ENCODE measurements at regions not wholly inside any gene's neighbourhood (a gene's known extent, or its start where the extent isn't known, plus 50 kb on each side); places are given as distances from the start of the nearest gene placed in this dataset.
"Not testable (repeated sequence)": the region's sequence is repeated elsewhere in the genome, so short reads cannot be mapped to it uniquely, and the experiment has no call there.

DNA sequence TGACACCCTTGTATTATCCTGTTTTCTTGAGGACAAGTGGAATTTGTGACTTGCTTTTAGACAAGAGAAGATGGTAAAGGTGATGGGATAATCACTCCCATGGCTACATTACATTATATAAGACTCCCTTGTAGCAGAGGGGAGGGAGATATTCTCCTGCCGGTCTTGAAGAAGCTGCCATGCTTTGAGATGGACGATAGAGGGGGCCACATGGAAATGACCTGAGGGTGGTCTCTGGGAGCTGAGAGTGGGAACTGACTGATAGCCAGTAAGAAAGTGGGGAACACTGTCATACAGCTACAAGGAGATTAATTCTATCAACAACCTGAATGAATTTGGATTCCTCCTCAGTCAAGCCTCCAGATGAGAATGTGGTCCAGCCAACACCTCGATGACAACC, 540.1 kb downstream of the NTRK3 start:
- DNase-seq = no peak
- Mint-ChIP-seq H3K4me1 (no peaks in the 10 kb centered on the region), H3K9me3 (no peaks in the 10 kb centered on the region), H3K27ac (no peak overlapping the region), H3K27me3 (peaks cover 17% of the 10 kb centered on the region), H3K4me3 (no peak overlapping the region)
- no peak for ATAC-seq

- H3K27ac Mint-ChIP-seq = no peak overlapping the region
- no peaks in the 10 kb centered on the region for H3K4me1 Mint-ChIP-seq
- H3K27me3 Mint-ChIP-seq = peaks cover 8% of the 10 kb centered on the region
- H3K9me3 Mint-ChIP-seq = no peaks in the 10 kb centered on the region
- DNase-seq = no peak
- no peak for ATAC-seq
- no peak overlapping the region for H3K4me3 Mint-ChIP-seq
These were observed 541.3 kb downstream of the NTRK3 start for GRCh38 chr15:87715252-87715651.

- ATAC-seq (peak; percentile 46), DNase-seq (no peak)
- H3K4me1 Mint-ChIP-seq = no peaks in the 10 kb centered on the region
- H3K9me3 Mint-ChIP-seq = no peaks in the 10 kb centered on the region
- no peak overlapping the region for H3K27ac Mint-ChIP-seq
- H3K27me3 Mint-ChIP-seq = no peaks in the 10 kb centered on the region
- H3K4me3 Mint-ChIP-seq = no peak overlapping the region
These were observed 543.1 kb downstream of the NTRK3 start for GRCh38 chr15:87713475-87713879.

GRCh38 chr15:87712211-87712610, 544.3 kb downstream of the NTRK3 start:
- DNase-seq = no peak
- Mint-ChIP-seq H3K27me3 (no peaks in the 10 kb centered on the region), H3K27ac (no peak overlapping the region), H3K4me3 (no peak overlapping the region), H3K4me1 (no peaks in the 10 kb centered on the region), H3K9me3 (no peaks in the 10 kb centered on the region)
- ATAC-seq = no peak

DNA sequence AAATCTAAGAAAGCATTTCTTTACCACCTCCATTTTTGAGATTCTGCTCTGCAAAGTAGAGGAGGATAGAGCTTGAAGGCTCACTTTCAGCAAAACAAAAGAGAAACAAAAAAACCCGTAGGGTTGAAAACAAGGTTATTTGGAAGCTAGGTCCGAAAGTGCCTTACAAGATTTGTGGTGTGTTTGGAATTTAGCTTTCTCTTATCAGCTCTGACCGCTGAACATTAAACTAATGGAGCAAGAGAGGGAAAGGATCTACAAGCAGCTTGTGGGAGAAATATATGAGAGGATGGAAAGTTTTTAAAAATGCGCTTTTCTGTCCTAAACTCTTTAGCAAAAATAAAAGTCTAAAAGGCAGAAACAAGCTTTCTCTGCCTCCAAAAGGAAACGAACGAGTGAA, 545.5 kb downstream of the NTRK3 start:
- Mint-ChIP-seq H3K4me3 (no peak overlapping the region), H3K9me3 (no peaks in the 10 kb centered on the region), H3K27ac (no peak overlapping the region), H3K4me1 (no peaks in the 10 kb centered on the region), H3K27me3 (no peaks in the 10 kb centered on the region)
- ATAC-seq = no peak
- no peak for DNase-seq

- DNase-seq = no peak
- H3K27me3 Mint-ChIP-seq = no peaks in the 10 kb centered on the region
- ATAC-seq = no peak
- H3K4me3 Mint-ChIP-seq = no peak overlapping the region
- H3K4me1 Mint-ChIP-seq = no peaks in the 10 kb centered on the region
- no peaks in the 10 kb centered on the region for H3K9me3 Mint-ChIP-seq
- H3K27ac Mint-ChIP-seq = no peak overlapping the region
These were observed 546.1 kb downstream of the NTRK3 start for GRCh38 chr15:87710406-87710805.

GRCh38 chr15:87707566-87708130, 548.9 kb downstream of the NTRK3 start:
- H3K9me3 Mint-ChIP-seq = no peaks in the 10 kb centered on the region
- ATAC-seq (no peak), DNase-seq (no peak)
- peak overlapping the region in 1 of 2 donors; percentile 30 for H3K27ac Mint-ChIP-seq
- no peak overlapping the region for H3K4me3 Mint-ChIP-seq
- no peaks in the 10 kb centered on the region for H3K27me3 Mint-ChIP-seq
- no peaks in the 10 kb centered on the region for H3K4me1 Mint-ChIP-seq

DNA sequence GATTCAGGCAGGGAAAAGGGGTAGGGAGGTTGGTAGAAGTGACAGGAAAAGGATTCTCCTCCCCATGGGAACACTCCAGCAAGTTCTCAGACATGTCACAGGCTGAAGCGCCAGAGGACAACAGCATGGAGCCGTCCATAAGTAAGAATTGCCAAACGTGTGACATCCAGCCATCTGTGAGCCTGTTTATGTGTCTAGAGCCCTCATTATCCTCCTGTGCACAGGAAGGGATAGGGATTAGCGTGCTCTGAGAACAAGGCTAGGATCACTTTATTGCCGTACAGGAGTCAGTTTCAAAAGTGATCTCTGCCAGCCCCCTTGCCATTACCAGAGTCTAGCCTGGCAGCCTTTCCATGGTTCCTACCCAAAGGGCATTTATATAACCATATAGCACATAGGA, 549.5 kb downstream of the NTRK3 start:
- ATAC-seq (no peak), DNase-seq (no peak)
- H3K9me3 Mint-ChIP-seq = no peaks in the 10 kb centered on the region
- no peak overlapping the region for H3K4me3 Mint-ChIP-seq
- no peaks in the 10 kb centered on the region for H3K27me3 Mint-ChIP-seq
- H3K27ac Mint-ChIP-seq = peak overlapping the region in 1 of 2 donors; percentile 30
- no peaks in the 10 kb centered on the region for H3K4me1 Mint-ChIP-seq

DNA sequence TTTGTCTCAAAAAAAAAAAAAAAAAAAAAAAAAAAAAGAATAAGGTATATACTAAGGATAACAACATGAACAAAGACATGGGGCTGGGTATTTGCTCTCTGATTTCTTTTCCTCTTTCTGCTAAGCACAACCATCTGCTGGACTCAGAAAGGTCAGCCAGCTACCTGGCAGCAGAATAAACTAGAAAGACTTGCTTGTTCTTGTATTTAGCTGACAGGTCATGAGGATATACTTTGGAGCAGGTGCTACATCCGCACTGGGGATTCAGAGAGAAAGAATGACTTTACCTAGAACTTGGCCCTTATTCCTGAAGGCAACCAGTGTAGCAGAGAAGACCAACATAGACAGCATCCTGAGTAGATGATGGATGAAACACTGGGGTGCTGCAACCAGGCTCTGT, 550.5 kb downstream of the NTRK3 start:
- Mint-ChIP-seq H3K9me3 (no peaks in the 10 kb centered on the region), H3K4me3 (no peak overlapping the region), H3K27ac (no peak overlapping the region), H3K4me1 (no peaks in the 10 kb centered on the region), H3K27me3 (no peaks in the 10 kb centered on the region)
- DNase-seq (no peak), ATAC-seq (no peak)

- Mint-ChIP-seq H3K4me1 (no peaks in the 10 kb centered on the region), H3K27me3 (no peaks in the 10 kb centered on the region), H3K27ac (no peak overlapping the region), H3K4me3 (no peak overlapping the region), H3K9me3 (no peaks in the 10 kb centered on the region)
- DNase-seq (no peak), ATAC-seq (no peak)
These were observed 552.3 kb downstream of the NTRK3 start for GRCh38 chr15:87704276-87704675.

- no peak for ATAC-seq
- H3K4me3 Mint-ChIP-seq = no peak overlapping the region
- no peaks in the 10 kb centered on the region for H3K27me3 Mint-ChIP-seq
- no peak overlapping the region for H3K27ac Mint-ChIP-seq
- DNase-seq = no peak
- H3K9me3 Mint-ChIP-seq = no peaks in the 10 kb centered on the region
- no peaks in the 10 kb centered on the region for H3K4me1 Mint-ChIP-seq
These were observed 553.0 kb downstream of the NTRK3 start for GRCh38 chr15:87703327-87704111.

DNA sequence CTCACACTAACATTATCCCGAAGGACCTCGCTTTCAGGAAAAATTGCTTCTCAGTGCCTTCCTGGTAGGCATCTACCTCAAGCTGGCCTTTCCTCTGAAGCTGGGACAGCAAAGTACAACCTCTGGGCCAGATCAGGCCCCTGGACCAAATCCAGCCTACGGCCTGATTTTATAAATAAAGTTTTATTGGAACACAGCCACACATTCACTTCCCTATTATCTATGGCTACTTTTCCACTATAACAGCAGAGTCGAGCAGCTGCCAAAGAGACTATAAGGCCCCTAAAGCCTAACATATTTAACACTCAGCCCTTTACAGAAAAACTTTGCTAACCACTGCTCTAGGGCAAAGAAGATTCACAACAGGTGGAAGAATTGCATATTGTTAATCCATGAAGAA, 554.3 kb downstream of the NTRK3 start:
- DNase-seq = no peak
- H3K27me3 Mint-ChIP-seq = no peaks in the 10 kb centered on the region
- no peak for ATAC-seq

GRCh38 chr15:87698467-87698866, 558.1 kb downstream of the NTRK3 start:
- not testable (repeated sequence) for ATAC-seq, DNase-seq, H3K4me1 Mint-ChIP-seq, H3K27ac Mint-ChIP-seq, H3K4me3 Mint-ChIP-seq, H3K27me3 Mint-ChIP-seq
- peaks cover 8 to 17% of the 10 kb centered on the region in 2 donors for H3K9me3 Mint-ChIP-seq

More for the DNA sequence above, 554.3 kb downstream of the NTRK3 start:
- Mint-ChIP-seq H3K9me3 (peaks cover 0 to 4% of the 10 kb centered on the region in 2 donors), H3K4me1 (no peaks in the 10 kb centered on the region), H3K27ac (no peak overlapping the region), H3K4me3 (no peak overlapping the region)

DNA sequence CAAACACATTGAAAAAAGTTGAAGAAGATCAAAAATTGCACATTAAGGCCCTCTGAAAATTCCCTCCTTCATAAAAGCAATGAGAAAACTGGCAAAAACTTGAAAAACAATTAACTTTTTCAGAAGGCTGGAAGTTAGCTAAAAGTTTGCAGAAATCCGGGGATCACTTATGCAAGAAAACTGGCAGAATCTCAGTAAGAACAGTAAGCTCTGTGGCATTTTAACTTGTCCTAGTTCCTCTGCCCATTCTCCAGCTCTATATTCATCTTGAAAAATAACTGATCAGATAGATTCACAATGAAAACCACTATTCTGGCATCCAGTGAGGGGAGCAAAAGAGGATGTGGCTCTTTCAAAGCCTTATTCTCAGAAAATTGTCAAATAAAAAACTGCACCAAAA, 566.8 kb downstream of the NTRK3 start:
- ATAC-seq (no peak), DNase-seq (no peak)
- peaks cover 5% of the 10 kb centered on the region for H3K4me1 Mint-ChIP-seq
- no peak overlapping the region for H3K4me3 Mint-ChIP-seq
- H3K27ac Mint-ChIP-seq = no peak overlapping the region
- H3K9me3 Mint-ChIP-seq = peaks cover 2 to 11% of the 10 kb centered on the region in 2 donors
- no peaks in the 10 kb centered on the region for H3K27me3 Mint-ChIP-seq

DNA sequence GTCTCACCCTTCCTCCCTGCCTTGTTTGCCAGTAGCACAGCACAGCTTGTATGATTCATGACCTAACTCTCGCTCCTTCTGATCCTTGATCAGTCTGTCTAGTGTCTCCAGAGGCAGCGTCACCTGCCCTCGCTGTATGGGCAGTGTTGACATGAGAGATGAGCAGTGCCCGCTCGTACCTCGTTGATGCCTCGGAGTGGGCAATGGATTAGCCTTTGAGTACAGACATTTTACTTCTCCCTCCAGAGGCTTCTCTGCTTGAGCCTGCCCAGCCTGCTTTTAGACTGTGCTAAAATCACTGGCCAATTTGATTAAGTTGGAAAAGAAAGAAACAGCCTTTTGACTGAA, 569.0 kb downstream of the NTRK3 start:
- DNase-seq = no peak
- Mint-ChIP-seq H3K4me3 (no peak overlapping the region), H3K9me3 (peaks cover 9 to 15% of the 10 kb centered on the region in 2 donors), H3K27ac (no peak overlapping the region), H3K27me3 (no peaks in the 10 kb centered on the region), H3K4me1 (peaks cover 5% of the 10 kb centered on the region)
- ATAC-seq = no peak

GRCh38 chr15:87686841-87687522, 569.6 kb downstream of the NTRK3 start:
- Mint-ChIP-seq H3K9me3 (peaks cover 9 to 18% of the 10 kb centered on the region in 2 donors), H3K4me1 (peaks cover 5% of the 10 kb centered on the region), H3K4me3 (no peak overlapping the region), H3K27ac (no peak overlapping the region), H3K27me3 (no peaks in the 10 kb centered on the region)
- no peak for ATAC-seq
- DNase-seq = no peak
